Tibial artery (tissue), 4 donors: ENCODE measurements at regions not wholly inside any gene's neighbourhood (a gene's known extent, or its start where the extent isn't known, plus 50 kb on each side); places are given as distances from the start of the nearest gene placed in this dataset.

Experiments
- DNase-seq, 2 donors: peaks; one replicate each; pipeline ENCODE4 v3.0.0-alpha.2; 2019
- H3K27ac ChIP-seq, 2 donors: fragments of 200-600 bp; sonication (generic) in 1 of 2; 1 replicate in 1 of 2; 2 replicates in 1 of 2; pipeline ENCODE4 v1.5.1; 2018 to 2019; ENCODE audit warnings: mild to moderate bottlenecking in 1 of 2
- H3K27me3 ChIP-seq, 2 donors: fragments of 200-600 bp; sonication (generic) in 1 of 2; one replicate each; pipeline versions ENCODE4 v1.5.1 to v1.6.0; 2016 to 2019
- H3K36me3 ChIP-seq, 3 donors: fragments of 200-600 bp; sonication (generic) in 2 of 3; one replicate each; pipeline ENCODE4 v1.5.1; 2016 to 2019; ENCODE audit warnings: mild to moderate bottlenecking in 2 of 3
- H3K4me1 ChIP-seq, 4 donors: fragments of 200-600 bp; sonication (generic) in 2 of 4; 1 replicate in 3 of 4; 2 replicates in 1 of 4; pipeline ENCODE4 v1.5.1; 2016 to 2019
- H3K4me3 ChIP-seq, 2 donors: fragments of 200-600 bp; sonication (generic) in 1 of 2; 1 replicate in 1 of 2; 2 replicates in 1 of 2; pipeline ENCODE4 v1.5.1; 2018 to 2019; ENCODE audit warnings: mild to moderate bottlenecking in 2 of 2
- H3K9me3 ChIP-seq, 3 donors: fragments of 200-600 bp; sonication (generic) in 1 of 3; one replicate each; pipeline ENCODE4 v1.5.1; 2016 to 2019
- intact Hi-C: fragments of 100-400 bp; cut with DNase I; formaldehyde crosslinking; loops from one replicate; pipeline ENCODE4 v1.15.0; 2023; ENCODE audit warnings: low total_unique reads
- TF ChIP-seq, protein P1 (sequence below), 2 experiments: fragments of 200-600 bp in 1 of 2; fragments of 450-650 bp in 1 of 2; IDR thresholded peaks; one replicate each; pipeline ENCODE4 v1.5.1; 2017 to 2019; ENCODE audit warnings: antibody characterized with exemption in 2 of 2, mild to moderate bottlenecking in 1 of 2, moderate library complexity in 1 of 2

DNA sequence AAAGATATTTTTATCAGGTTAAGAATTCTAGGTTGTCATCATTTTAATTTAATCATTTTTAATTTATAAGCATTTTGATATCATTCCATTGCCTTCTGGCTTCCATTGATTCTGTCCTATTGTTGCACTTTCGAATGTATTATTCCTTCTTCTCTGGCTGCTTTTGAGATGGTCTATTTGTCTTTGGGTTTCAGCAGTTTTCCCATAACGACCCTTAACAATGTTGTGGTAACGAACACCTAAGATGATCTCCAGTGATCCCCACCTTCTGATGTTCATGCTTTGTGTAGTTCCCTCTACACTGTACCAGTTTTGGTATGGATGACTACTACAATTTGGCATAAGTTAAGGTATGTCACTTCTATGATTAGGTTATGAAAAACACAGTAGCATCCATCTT is 59.9 kb downstream of the MINAR1 start:
- no peaks in the 10 kb centered on the region for H3K36me3 ChIP-seq
- H3K9me3 ChIP-seq, result no peaks in the 10 kb centered on the region
- no peaks in the 10 kb centered on the region for H3K4me1 ChIP-seq
- TF ChIP-seq, protein P1, sequence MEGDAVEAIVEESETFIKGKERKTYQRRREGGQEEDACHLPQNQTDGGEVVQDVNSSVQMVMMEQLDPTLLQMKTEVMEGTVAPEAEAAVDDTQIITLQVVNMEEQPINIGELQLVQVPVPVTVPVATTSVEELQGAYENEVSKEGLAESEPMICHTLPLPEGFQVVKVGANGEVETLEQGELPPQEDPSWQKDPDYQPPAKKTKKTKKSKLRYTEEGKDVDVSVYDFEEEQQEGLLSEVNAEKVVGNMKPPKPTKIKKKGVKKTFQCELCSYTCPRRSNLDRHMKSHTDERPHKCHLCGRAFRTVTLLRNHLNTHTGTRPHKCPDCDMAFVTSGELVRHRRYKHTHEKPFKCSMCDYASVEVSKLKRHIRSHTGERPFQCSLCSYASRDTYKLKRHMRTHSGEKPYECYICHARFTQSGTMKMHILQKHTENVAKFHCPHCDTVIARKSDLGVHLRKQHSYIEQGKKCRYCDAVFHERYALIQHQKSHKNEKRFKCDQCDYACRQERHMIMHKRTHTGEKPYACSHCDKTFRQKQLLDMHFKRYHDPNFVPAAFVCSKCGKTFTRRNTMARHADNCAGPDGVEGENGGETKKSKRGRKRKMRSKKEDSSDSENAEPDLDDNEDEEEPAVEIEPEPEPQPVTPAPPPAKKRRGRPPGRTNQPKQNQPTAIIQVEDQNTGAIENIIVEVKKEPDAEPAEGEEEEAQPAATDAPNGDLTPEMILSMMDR (IDR thresholded peaks at IDR 0.05), result no peak
- H3K27me3 ChIP-seq, result no peaks in the 10 kb centered on the region
- DNase-seq, result no peak
- no peak overlapping the region for H3K27ac ChIP-seq
- intact Hi-C loops, result no loop called here
- H3K4me3 ChIP-seq, result no peak overlapping the region

DNA sequence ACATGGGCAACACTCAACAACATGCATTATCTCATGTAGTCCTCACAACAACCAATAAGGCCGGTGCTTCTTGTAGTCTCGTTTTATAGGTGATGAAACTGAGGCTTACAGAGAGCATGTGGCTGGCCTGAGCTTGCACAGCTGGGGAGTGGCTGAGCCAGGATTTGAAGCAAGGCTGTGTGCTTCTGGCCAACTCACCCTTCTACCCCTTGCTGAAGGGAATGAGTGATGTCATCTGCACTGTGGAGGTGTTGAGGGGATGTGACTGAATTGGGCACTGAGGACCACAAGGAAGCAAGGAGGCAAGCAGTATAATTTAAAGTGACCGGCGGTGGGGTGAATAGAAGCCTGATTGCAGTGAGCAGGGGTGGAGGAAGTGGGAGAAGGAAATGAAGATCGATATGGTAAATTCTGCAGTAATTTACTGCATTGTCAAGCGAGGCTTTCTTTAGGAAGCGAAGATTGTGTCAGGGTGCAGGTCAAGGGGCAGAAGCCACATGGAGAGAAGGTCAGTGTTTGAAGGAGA is 62.3 kb downstream of the MINAR1 start:
- Histone ChIP-seq H3K9me3 (no peaks in the 10 kb centered on the region), H3K27ac (no peak overlapping the region), H3K4me3 (no peak overlapping the region), H3K36me3 (no peaks in the 10 kb centered on the region), H3K27me3 (no peaks in the 10 kb centered on the region), H3K4me1 (no peaks in the 10 kb centered on the region)
- no peak for DNase-seq
- intact Hi-C loops, result no loop called here
- TF ChIP-seq, protein P1 (IDR thresholded peaks at IDR 0.05), result no peak

DNA sequence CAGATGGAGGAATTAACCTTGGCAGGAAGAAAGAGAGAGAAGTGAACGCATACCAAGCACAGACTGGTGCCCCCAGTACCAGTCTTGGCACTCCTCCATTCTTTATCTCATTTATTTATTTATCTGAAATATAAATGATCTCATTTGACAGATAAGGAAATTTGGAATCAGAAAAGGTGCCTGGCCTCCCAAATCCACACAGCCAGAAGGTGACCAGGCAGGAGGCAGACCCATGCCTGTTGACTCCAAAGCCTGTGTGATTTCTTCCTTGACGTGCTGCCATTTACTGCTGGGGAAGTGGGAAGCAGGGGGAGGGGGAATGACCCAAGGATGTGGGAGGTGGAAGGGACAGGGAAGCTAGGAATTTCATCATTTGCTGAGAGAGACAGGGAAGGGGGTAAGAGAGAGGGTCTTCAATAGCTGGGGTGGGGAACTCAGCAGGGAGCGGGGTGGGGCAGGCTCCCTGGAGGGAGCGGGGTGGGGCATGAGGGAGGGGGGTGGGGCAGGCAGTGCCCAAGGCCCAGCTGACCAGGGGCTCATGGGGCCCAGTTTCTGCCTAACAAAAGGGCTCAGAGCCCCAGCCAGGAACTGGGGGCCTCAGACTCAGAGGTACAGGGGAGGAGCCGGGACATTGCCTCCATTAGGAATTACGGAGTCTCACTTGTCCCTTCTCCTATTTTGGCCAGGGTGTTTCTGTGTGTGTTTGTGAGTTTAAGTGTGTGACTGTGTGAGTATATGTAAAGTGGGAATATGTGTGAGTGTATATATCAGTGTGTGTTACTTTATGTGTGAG is 63.0 kb downstream of the MINAR1 start:
- H3K36me3 ChIP-seq, result no peaks in the 10 kb centered on the region
- TF ChIP-seq, protein P1 (IDR thresholded peaks at IDR 0.05), result no peak

DNA sequence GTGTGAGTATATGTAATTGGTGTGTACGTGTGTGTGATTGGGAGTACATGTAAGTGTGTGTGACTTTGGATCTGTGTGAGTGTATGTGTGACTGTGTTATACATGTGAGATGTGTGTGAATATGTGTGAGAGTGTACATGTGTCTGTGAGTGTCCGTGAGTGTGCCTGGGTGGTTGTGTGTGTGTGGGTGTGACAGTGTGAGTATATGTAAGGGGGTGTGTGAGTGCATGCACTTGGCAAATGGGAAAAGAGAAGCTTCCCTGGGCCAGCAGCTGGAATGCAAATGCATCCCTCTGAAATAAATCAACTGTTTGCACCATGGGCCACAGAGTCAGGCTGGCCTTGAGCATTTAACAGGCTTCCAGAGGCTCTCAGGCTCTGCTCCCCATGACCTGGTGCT is 63.6 kb downstream of the MINAR1 start:
- DNase-seq, result no peak
- Histone ChIP-seq H3K27ac (no peak overlapping the region), H3K27me3 (no peaks in the 10 kb centered on the region), H3K9me3 (no peaks in the 10 kb centered on the region), H3K4me1 (no peaks in the 10 kb centered on the region), H3K36me3 (no peaks in the 10 kb centered on the region), H3K4me3 (no peak overlapping the region)
- intact Hi-C loops, result no loop called here
- TF ChIP-seq, protein P1 (IDR thresholded peaks at IDR 0.05), result no peak

More for the DNA sequence above, 63.0 kb downstream of the MINAR1 start:
- Histone ChIP-seq H3K9me3 (no peaks in the 10 kb centered on the region), H3K4me1 (no peaks in the 10 kb centered on the region), H3K27me3 (no peaks in the 10 kb centered on the region), H3K4me3 (no peak overlapping the region), H3K27ac (no peak overlapping the region)
- intact Hi-C loops, result no loop called here
- DNase-seq, result no peak

DNA sequence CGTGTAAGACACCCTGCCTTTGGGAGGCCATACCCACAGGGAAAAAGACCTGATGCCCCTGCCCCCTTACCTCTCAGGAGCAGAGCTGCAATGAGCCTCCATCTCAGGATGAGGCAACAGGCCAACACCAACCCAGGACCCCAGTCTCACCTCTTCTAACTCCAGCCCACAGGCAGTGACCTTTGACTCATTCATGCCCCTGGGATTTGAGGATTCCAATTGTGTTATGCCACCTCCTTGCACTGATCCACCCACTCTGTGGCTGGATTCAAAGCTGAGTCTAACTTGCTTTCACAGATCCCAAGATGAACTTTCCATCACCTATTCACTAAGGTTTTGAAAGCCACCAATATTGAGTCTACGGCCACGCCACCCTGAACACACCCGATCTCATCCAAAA is 64.7 kb downstream of the MINAR1 start:
- Histone ChIP-seq H3K36me3 (no peaks in the 10 kb centered on the region), H3K27ac (no peak overlapping the region), H3K4me3 (no peak overlapping the region), H3K27me3 (no peaks in the 10 kb centered on the region), H3K4me1 (no peaks in the 10 kb centered on the region), H3K9me3 (no peaks in the 10 kb centered on the region)
- TF ChIP-seq, protein P1 (IDR thresholded peaks at IDR 0.05), result no peak
- DNase-seq, result no peak
- intact Hi-C loops, result no loop called here
